PC-9 (cell line): ENCODE measurements at regions not wholly inside any gene's neighbourhood (a gene's known extent, or its start where the extent isn't known, plus 50 kb on each side); places are given as distances from the start of the nearest gene placed in this dataset.

ENCODE experiments used
- CTCF ChIP-seq: fragments of 200-600 bp; sonication (generic); conservative IDR thresholded peaks from 2 replicates; pipeline ENCODE4 v1.6.1; 2017; ENCODE audit warnings: mixed run types, antibody characterized with exemption, mild to moderate bottlenecking, moderate library complexity
- EZH2 ChIP-seq: fragments of 200-600 bp; sonication (generic); IDR thresholded peaks from 2 replicates; pipeline ENCODE4 v1.8.0; 2017; ENCODE audit warnings: antibody characterized with exemption, low read depth

DNA sequence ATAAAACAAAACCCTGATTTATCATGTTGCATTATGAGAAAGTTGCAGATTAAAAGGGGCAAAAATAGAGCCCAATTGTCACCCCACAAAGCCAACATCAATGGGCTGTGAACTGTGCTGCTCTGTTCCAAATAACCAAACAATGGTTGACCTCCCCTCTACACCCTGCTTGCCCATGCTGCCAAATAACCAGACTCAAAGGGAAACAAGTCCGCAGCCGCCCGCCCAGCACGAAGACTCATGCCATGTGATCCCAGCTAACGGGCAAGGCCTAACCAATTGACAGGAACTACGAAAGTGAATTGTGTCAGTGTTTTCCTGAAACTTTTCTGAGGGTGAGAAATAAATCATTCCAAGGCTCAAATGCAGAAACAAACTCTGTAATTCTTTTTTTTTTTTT is 97.9 kb upstream of the RIOK3 start:
- TF ChIP-seq CTCF (no peak), EZH2 (no peak)
